Left hindlimb (tissue), 1 donor: ENCODE measurements at regions not wholly inside any gene's neighbourhood (a gene's known extent, or its start where the extent isn't known, plus 50 kb on each side); places are given as distances from the start of the nearest gene placed in this dataset.

ENCODE experiments used
- DNase-seq: peaks from one replicate; pipeline ENCODE4 v3.0.0-alpha.2; 2018

DNA sequence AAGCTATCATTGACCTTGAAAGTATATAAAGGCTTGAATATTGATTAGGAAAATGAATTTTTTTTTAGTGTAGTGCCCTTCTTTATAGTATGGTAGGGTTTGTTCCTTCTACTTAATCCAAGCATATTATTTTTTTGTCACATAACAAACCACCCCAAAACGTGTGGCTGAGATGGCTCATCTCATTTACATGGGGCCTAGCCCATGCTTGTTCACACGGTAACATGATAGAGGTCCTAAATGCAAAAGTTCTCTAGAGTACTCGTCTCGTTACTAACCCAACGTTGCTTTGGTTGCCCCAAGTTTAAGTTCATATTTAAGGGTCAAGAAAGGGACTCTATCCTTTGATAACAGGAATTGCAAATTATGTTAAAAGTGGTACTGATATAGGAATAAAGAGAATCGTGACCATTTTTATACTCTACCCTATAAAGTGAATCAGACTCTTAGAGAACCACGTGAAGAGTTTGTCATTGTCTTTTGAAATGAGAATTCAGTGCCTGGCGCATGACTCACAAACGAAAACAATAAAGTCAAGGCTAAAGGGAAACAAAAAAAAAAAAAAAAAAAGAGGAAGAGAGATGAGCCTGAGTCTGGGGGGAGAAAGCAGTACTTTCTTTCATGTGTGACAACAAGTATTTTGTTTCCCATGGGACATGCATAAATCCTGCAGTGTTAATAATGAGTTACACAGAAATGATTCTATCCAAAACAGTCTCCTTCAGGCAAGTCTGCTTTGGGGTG, 402.8 kb upstream of the NWD2 start:
- DNase-seq = no peak

DNA sequence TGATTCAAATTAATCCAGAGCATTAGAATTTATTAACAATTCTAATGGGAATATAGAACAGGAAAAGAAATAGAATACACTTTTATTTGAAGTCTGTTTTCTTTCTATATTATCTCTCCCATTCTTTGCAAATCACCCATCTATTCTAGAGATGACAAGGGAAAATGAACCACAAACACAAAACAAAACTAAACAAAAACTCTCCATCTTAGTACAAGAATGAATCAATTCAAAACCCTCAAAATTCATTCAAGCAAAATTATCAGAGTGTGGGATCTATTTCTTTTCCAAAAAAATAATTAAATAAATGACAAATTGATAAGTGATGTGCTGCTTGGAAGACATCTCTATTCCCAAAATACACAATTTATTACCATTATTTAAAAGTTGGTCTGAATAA, 400.1 kb upstream of the NWD2 start:
- DNase-seq = no peak

DNA sequence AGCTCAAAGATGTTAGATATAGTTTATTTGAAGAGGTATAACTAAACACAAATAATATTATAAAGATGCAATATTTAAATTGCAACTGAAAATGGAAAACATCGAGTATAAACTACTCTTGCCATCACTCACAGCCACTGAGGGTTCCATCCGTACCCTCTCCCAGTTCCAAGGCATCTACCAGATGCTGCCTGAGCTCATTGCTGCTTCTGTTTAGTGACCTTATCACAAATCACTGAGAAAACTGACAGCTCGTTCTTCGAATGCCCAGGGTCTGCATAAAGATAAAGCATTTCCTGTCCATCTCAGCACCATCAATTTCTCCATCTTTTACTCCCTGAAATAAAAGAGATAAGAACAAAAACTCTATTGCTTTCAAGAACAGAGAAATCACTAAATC, 391.7 kb upstream of the NWD2 start:
- DNase-seq = no peak

DNA sequence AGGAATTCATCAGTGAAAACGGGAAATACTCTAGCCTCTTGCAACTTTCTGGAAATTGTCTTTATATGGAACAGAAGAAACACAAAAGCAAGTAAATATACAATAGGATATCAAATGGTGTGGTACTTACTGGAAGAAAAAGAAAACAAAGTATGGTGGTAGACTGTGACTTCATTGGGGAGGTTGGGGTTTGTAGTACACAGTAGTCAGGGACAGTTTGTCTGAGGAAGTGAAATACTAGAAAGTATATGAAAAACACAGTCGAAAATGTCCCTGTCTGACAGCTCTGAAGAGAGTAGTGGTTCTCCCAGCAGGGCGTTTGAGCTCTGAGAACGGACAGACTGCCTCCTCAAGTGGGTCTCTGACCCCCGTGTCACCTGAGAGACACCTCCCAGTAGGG, 390.0 kb upstream of the NWD2 start:
- no peak for DNase-seq

DNA sequence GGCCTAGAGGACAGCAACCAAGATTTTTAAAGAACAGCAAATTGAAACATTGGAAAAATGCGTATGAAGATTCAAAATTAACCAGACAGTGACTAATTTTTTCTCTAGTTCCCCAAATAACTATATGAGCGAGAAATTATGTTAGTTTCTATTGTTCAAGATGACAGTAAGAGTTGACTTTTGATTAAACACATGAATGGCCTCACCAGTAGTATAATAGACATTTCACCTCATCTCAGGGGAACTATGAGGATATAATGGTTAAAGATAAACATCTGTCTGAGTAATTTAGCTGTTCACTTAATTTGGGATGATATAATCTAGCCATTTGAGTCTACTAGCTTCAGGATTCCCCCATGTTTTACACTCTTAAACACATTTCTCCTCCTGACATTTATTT, 380.9 kb upstream of the NWD2 start:
- no peak for DNase-seq

DNA sequence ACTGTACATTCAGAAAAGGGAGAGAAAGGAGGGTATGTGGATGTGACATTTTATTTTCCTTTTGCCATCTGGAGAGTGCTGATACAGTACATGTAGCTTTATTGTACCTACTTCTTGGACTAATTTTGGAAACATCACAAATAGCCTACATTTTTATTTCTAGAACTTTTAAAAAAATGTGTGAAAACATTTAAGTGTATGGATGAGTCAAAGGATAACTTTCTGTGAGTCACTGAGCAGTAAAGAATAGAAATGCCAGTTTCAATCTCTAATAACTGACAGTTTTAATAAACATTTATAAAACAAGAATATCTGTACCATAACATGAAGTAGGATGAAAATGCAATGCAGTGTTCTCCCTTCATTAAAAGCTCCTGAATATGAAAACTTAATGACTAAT, 374.4 kb upstream of the NWD2 start:
- DNase-seq = no peak

DNA sequence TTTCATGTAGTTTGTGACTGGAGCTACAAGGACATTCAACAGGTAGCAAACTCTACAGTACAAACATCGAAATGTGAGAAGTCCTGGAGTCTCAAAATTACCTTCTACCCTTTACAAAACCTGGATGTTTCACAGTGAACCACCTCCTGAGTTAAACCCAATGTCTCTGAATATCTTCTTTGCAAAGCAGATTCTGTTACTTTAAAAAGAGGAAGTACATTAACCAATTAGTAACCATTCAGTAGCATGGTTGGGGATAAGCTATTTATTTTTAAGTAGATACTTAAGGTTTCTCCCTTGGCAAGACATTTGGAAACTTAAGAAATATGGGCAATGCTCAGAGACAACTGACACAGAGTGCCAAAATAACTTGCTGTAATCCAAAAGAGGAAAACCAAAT, 371.9 kb upstream of the NWD2 start:
- no peak for DNase-seq

DNA sequence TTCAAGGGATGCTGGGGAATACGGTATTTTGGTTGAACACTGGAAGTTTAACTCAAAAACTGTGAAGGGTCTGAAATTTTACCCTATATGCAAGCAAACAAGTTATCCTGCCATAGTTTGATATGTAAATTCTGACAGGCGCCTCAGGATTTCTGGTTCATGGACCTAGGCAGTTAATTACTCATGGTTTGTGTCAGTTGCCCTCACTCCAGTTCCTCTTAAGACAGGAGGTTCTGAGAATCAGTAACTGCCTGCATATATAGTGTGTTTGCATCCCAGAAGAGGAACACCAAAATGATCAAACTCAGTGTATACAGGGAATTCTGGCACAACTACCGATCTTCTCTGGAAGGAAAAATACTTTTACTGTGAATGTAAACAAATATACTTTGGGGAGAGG, 360.4 kb upstream of the NWD2 start:
- no peak for DNase-seq

DNA sequence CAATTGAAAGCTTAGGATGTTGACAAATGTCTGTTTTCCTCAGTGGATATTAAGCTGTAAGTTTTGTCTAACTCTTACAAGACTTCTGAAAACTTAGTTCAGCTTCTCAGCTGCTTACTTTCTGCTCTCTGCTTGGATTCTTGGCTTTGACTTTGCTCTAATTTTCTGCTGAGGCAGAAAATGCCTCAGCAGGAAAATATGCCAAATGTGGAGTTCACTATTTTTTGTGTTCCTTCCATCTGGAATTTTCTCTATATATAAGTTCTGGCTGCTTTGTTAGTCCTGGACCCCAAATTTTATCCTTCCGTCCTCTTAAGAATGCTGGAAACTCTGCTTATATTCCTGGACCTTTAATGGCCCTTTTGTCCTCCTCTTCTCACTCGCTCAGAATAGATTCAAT, 352.6 kb upstream of the NWD2 start:
- no peak for DNase-seq

DNA sequence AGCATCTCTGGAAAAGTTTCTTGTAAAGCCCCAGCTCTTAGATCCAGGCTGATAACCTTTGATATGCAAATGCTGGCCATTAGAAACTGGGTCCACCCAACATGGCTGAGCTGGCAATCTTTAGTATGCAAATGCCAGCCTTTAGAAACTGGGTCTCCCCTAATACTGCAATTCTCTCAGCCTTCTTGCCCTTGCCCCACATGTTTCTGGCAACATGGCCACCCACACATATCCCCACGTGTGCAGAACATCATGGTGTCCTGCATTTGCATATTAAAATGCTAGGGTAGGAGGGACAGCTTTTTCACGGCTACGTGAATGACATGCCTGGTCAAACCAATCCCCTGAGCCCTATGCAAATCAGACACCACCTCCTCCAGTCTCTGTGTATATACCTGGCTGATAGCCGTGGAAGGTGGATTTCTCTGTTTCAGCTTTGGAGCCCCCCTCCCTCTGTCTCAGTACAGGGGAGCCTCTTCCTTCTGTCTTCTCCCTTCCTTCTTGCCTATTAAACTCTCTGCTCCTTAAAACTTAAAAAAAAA, 344.0 kb upstream of the NWD2 start:
- no peak for DNase-seq

DNA sequence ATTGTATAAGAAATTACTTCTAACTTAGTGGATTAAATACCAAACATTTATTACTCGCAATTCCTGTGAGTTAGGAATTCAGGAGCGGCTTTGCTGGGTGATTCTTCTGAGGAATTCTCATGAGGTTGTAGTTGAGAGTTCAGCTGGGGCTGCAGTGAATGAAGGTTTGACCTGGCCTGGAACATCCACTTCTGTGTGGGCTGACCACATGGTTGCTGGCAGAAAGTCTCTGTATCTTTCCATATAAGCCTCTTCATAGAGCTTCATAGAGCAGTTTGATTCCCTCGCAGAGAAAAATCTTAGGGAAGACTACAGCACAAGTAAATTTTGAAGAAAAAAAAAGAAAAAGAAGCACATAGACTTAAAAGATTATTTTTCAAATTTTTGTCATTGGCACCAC, 339.7 kb upstream of the NWD2 start:
- no peak for DNase-seq

DNA sequence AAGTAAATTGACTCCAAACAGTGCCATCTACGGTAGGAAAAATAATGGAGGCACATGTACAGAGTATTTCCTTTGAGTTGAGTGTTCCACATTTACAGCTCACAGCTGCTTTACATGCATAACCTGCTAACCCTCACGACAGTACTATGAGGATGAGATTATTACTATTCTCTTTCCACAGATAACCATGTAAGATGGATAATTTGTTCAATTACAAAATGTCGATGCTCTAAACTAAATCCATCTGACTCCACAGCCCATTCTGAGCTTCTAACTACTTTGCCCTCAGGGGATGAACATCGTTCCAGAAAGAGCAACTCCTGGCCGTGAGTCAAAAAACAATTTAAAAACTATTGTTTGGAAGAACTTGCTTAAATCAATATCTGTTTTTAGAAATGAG, 330.4 kb upstream of the NWD2 start:
- no peak for DNase-seq

DNA sequence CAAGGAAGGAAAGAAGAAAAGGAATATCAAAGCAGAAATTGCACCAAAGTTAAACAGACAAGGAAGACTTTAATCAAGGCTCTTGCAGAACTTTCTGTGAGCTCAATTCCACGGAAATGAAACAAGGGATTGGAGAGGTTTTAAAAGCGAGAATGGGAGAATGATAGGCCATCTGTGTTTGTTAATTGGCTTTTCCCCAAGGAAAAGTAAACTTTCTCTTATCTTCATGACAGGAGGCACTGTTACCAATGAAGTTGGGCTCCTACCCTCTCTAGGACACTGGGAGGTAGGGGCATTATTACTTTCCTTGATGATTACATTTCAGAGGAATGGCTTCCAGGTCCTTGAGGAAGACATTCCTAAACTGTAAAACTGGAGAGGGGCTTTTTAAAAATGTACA, 328.8 kb upstream of the NWD2 start:
- no peak for DNase-seq

DNA sequence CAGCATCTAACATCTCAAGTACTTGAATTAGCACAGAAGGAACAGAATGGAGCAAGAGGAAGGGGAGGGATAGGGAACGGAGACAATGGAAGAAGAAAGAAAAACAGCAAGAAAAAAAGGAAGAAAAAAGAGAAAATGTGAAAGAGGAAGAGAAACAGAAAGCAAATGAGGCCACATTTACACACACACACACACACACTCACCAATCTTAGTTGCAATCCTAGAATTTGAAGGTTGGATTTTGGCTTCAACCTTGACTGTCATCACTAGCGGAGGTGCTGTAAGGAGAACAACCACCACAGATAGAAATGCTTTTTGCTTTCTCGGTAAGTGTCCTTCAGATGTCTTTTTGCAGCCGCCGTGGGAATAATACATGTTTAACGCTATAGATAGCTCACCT, 327.1 kb upstream of the NWD2 start:
- DNase-seq = no peak

DNA sequence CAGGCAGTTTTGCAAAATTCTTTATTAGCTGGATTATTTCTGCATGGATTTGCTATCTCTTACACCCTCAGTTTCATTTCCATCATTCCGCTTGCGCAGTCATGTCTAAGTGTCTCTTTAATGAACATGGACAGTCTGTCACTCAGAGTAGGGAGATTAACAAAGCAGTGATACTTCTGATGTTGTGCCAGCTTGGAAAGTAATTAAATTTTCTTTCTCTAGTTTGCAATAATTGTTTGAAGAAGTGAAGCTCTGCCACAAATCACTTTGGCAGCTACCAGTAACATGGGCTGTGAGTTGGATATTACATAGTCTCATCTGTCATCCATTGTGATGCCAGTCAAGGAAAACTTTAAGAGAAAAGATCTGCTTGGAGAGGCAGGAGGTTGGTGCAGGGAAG, 324.8 kb upstream of the NWD2 start:
- DNase-seq = no peak

DNA sequence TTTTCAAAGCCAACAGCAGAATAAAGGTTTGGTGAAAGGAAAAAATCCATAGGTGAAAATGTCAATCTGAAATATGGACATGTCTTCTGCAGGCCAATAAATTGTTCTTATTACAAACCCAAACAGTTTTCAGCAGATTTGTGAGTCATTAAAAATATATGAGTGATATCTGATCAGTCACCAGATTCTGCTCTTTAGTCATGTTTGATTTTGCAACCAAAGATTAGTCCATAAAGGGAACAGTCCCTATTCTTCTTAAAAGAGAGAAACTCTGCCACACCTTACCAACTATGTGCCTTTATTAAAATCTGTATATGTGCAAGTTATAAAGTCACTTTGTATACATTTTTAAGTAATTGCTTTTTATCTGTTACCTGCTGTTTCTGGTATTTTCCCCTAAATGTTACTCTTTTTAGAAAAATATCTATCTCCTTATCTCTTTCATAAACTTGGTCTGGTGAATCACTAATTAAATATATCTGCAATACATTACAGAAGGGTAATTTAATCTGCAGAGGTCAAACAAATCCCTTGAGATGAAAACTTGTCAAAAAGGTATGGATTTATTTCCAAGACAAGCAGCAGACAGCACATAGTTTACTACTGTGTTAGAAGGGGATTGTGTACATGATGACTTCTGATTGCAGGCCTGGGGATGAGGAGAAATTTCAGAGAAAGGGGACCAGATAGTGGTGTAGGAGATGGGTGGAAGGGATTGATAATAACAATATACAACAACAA, 322.9 kb upstream of the NWD2 start:
- no peak for DNase-seq

DNA sequence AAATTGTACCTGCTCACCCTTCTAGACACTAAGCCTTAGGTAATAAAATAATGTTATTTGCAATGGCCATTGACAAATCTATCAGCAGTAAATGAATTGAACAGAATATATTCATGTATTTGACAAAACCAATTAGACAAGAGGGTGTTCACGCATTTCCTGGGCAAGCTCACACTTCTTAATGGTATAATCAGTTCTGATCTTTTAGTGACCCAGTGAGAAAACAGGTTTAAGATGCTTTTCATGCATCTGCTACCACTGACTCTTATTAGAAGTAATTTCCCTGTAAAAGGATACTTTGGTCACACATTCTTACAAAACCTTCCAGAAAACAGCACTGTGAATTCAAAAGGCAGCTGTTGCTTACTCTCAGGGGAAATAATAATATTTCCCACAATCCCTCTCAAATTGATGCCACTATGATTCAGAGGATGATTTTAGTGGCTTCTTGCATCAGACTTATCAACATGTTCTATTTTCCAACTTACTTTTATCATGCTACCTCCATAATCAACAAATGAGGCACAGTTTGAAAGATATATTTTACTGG, 313.9 kb upstream of the NWD2 start:
- DNase-seq = no peak

DNA sequence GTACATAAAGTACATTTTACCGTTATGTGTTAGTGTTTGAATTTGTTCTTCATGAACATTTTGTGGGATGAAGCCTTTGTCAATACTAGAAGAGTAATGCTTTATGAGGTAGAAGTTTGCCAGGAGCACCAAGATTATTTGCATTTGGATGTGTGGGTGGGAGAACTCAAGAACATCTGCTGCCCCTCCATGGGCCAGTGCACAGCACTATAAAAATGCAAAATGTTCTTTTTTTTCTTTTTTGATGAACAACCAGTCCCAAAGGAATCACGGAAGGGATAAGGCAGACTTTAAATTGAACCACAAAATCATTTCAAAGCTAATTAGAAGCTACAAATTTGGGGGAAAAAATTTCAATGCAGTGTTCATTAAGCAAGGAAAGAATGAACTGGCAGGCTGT, 300.3 kb upstream of the NWD2 start:
- no peak for DNase-seq

DNA sequence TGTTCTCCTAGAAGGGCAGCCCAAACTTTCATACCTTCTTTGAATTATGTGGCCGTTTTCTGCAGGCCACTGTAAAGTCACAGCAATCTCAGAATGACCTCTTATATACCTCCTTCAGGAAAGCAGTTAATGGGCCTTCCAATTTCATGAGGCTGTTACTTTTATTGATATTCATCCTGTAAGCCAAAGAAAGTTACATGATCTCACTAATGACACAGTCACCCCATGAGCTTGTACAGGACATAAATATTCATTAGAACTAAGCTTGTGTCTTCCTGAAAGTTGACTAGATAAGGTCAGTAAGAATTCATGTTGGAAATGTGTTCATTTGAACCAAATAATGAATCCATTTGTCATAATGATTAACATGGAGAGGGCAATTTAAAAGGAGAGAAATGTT, 283.1 kb upstream of the NWD2 start:
- DNase-seq = no peak

DNA sequence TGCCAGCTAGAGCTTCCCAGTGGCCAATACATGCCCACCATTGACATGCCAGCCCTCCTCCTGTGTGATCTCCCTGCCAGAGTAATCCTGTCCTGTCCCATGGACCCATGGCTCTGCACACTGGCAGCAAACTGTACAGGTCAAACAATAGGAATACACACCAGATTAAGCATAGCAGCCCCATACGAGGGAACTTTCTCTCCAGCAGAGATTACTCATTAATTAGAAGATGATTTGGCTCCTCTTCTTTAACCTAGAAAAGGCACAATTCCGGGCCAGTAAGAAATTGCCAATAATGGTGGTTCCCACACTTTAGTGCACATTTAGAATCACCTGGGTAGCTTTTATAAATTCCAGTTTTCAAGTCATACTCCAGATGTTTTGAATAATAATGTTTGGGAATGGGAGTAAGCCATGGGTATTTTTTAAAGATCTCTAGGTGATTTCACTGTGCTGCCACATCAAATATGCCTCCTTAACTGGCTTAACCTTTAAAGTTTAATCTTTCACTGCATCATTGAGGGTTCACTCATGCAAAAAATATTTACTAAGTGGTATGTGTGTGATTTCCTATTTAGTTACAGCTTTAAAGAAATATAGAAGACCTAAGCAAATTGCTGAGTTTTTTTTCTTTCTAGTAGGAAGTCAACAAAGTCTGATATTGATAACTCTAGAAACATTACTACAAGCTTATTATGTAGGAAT, 277.6 kb upstream of the NWD2 start:
- no peak for DNase-seq

DNA sequence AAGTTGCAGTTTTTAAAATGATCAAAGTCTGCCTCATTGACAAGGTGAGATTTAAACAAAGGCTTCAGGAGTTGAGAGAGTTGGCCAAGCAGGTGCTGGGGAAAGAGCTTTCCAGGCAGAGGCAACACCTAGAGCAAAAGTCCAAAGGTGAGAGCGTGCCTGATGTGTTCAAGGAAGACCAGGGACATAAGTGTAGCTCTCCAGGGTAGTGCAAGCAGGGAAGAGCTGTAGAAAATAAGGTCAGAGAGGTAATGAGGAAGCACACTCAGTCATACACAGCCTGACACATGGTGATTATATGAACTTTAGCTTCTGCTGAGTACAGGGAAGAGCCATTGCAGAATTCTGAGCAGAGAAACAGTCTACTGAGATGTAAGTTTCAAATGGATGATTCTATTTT, 265.0 kb upstream of the NWD2 start:
- DNase-seq = no peak

DNA sequence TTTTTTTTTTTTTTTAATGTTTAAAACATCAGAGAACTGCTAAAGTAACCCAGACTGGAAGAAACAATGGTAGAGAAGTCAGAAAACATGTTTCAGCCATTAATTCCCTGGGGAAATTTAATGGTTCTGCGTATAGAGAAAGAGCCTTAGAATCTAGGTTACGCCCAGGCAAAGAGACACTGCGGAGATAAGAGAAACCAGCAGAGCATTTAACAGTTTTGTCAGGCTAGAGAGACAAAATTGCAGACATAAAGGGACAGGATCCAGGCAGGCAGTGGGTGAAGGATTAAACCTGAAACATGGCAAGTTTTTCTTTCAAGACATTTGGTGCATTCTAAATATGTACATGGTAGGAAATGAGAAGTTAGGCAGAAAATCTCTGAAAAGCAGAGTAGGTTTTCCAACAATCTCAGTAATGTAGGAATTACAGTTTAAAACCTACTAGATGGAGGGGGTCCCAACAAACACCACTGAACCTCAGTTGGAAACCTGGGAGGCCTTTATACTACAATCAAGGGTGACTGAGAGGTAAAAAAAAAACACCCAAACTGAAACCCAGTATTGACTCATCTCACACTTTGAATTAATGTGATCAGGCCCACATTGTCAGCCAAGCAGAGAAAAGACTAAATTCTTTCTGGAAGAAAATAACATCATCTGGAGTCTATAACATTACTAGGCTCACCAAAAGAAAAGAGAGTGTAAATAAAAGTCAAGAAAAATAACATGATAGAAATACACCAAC, 254.2 kb upstream of the NWD2 start:
- DNase-seq = no peak

DNA sequence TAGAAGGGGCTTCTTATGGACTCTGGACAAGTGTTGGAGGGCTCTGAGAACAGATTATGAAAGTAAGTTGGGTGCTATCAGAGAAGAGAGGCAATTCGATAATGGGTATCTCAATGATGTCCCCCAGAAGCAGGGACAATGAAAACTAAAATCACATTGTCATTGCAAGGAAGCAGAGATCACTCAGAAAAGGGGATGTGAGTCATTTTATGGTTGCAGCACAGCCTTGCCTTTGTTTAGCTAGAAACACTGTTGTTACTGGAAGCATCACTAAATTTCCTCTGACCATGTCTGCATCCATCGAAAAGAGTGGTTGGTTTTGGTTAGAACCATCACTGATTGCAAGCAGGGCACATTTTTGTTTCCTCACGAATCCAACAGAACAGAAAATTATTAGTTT, 246.8 kb upstream of the NWD2 start:
- no peak for DNase-seq
